ENCODE measurements at regions not wholly inside any gene's neighbourhood (a gene's known extent, or its start where the extent isn't known, plus 50 kb on each side); places are given as distances from the start of the nearest gene placed in this dataset.

DNA sequence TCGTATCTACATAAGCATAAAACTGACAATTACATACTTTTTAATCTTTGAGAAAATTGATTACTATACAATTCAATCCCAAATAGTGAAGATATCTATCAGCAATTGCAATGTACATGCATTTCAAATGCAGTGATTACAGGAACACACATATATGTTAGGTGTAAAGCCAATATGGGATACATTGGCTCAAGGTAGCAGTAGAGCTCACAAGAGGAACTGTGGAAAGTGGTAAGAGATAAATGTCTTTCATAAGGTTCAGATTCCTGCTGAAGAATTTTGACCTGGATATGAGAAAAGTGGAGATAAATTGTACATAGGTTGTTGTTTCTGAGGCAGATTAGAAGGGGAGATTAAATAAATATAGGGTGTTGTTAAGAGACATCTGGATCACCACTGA is 1280.5 kb downstream of the OTOL1 start:
- H3K4me1 Mint-ChIP-seq (ENCODE audit: low read depth): no peaks in the 10 kb centered on the region
- no peaks in the 10 kb centered on the region for H3K27me3 Mint-ChIP-seq
- H3K27ac Mint-ChIP-seq: no peak overlapping the region
- H3K36me3 Mint-ChIP-seq (ENCODE audit: low read depth): no peaks in the 10 kb centered on the region
- ChIA-PET CTCF (no interaction called here), POLR2A (no interaction called here)
- no peak for DNase-seq
- H3K9me3 Mint-ChIP-seq: peaks cover 2% of the 10 kb centered on the region
- intact Hi-C loops (cut with micrococcal nuclease): no loop called here
- TF ChIP-seq, protein P1, sequence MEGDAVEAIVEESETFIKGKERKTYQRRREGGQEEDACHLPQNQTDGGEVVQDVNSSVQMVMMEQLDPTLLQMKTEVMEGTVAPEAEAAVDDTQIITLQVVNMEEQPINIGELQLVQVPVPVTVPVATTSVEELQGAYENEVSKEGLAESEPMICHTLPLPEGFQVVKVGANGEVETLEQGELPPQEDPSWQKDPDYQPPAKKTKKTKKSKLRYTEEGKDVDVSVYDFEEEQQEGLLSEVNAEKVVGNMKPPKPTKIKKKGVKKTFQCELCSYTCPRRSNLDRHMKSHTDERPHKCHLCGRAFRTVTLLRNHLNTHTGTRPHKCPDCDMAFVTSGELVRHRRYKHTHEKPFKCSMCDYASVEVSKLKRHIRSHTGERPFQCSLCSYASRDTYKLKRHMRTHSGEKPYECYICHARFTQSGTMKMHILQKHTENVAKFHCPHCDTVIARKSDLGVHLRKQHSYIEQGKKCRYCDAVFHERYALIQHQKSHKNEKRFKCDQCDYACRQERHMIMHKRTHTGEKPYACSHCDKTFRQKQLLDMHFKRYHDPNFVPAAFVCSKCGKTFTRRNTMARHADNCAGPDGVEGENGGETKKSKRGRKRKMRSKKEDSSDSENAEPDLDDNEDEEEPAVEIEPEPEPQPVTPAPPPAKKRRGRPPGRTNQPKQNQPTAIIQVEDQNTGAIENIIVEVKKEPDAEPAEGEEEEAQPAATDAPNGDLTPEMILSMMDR (IDR thresholded peaks at IDR 0.05): no peak
- no peak for ATAC-seq
- no peak overlapping the region for H3K4me3 Mint-ChIP-seq

DNA sequence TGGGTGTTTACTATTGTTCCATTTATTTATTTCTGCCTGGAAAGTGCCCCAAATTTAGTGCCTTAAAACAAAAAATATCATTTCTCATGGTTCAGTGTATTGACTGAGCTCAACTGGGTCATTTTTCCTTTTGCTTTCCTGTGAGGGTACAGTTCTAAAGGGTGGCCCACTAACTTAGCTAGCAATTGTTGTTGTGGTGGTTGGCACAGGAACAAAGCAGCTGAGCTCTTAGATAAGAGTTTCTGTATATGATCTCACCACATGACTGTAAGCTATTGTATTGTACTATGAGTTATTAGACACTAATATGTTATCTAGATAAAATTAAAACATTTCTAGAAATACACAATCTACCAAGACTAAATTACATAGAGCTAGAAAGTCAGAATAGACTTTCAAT is 1283.7 kb downstream of the OTOL1 start:
- Mint-ChIP-seq H3K36me3 (ENCODE audit: low read depth) (no peaks in the 10 kb centered on the region), H3K9me3 (peaks cover 1% of the 10 kb centered on the region), H3K27me3 (no peaks in the 10 kb centered on the region), H3K4me1 (ENCODE audit: low read depth) (no peaks in the 10 kb centered on the region), H3K27ac (no peak overlapping the region), H3K4me3 (no peak overlapping the region)
- intact Hi-C loops (cut with micrococcal nuclease): no loop called here
- POLR2A ChIA-PET: no interaction called here
- CTCF ChIA-PET: no interaction called here
- TF ChIP-seq, protein P1 (IDR thresholded peaks at IDR 0.05): no peak
- ATAC-seq: no peak
- no peak for DNase-seq

DNA sequence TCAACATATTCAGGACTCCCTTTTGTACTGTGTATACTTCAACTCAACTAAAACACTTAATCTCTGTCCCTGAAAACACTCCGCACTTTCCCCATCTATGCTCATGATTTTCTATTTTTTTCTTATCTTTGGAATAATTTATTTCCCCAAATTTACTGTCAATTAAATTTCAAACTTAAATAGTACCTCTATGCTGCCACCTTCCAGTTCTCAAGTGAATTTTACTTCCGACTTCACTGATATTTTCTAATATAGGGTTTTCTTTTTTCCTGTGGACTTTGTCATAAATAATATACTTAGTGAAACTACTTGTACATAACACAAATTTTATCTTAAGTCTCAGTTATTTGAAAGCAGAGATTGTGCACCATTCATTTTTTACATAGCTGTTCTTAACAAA is 1303.3 kb downstream of the OTOL1 start:
- POLR2A ChIA-PET: no interaction called here
- H3K4me3 Mint-ChIP-seq: no peak overlapping the region
- TF ChIP-seq, protein P1 (IDR thresholded peaks at IDR 0.05): no peak
- H3K9me3 Mint-ChIP-seq: peaks cover 3% of the 10 kb centered on the region
- no peak for DNase-seq
- ATAC-seq: no peak
- no peaks in the 10 kb centered on the region for H3K36me3 Mint-ChIP-seq (ENCODE audit: low read depth)
- CTCF ChIA-PET: no interaction called here
- H3K27ac Mint-ChIP-seq: no peak overlapping the region
- H3K27me3 Mint-ChIP-seq: no peaks in the 10 kb centered on the region
- intact Hi-C loops (cut with micrococcal nuclease): no loop called here
- no peaks in the 10 kb centered on the region for H3K4me1 Mint-ChIP-seq (ENCODE audit: low read depth)

DNA sequence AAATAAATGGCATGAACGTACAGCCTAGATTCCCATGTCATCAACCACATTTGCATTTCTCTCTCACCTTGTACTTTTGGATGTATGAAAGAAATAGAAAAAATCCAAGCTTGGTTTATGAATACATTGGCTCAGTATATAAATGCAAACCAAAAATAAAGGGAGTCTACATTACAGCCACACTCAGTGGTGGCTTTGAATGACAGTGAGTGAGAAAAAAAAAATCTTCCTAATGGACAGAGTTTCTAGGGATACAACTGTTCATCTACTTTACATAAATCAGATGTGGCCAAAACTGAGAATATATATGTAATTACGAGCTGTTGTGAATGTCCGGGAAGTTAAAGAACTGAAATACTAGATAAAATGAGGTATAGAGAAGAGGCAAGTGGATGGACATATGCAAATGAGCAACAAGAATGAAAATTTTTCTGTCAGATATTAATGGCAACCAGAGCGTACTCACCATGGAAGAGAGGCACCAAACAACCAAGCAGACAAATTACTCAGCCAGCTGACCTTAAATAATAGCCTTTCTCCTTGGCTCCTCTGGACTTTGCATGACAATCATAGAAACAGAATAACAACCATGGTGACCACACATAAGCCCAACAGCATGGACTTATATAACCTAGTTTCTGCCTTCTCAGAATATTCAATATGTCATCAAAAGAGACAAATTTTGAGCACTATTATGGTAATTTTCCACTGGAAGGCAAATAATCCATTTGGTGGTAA is 1305.8 kb downstream of the OTOL1 start:
- H3K9me3 Mint-ChIP-seq: peaks cover 3% of the 10 kb centered on the region
- POLR2A ChIA-PET: no interaction called here
- H3K27ac Mint-ChIP-seq: no peak overlapping the region
- ATAC-seq: no peak
- CTCF ChIA-PET: no interaction called here
- TF ChIP-seq, protein P1 (IDR thresholded peaks at IDR 0.05): no peak
- H3K36me3 Mint-ChIP-seq (ENCODE audit: low read depth): no peaks in the 10 kb centered on the region
- intact Hi-C loops (cut with micrococcal nuclease): no loop called here
- no peaks in the 10 kb centered on the region for H3K4me1 Mint-ChIP-seq (ENCODE audit: low read depth)
- no peaks in the 10 kb centered on the region for H3K27me3 Mint-ChIP-seq
- no peak for DNase-seq
- H3K4me3 Mint-ChIP-seq: no peak overlapping the region

DNA sequence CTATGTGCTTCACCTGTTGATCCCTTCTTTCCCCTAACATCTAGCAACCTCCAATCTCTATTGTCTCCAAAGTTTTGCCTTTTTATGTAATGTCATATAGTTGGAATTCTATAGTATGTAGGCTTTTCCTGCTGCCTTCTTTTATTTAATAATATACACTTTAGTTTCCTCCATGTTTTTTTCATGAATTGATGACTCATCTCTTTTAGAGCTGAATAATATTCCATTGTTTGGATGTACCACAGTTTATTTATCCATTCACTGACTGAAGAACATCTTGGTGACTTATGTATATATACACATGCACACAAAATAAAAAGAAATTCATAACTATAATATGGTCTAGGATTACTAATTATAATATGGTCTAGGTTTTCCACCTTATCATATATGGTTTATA is 1314.2 kb downstream of the OTOL1 start:
- H3K27ac Mint-ChIP-seq: no peak overlapping the region
- no peak for DNase-seq
- no peaks in the 10 kb centered on the region for H3K27me3 Mint-ChIP-seq
- TF ChIP-seq, protein P1 (IDR thresholded peaks at IDR 0.05): no peak
- no peak overlapping the region for H3K4me3 Mint-ChIP-seq
- no peak for ATAC-seq
- no peaks in the 10 kb centered on the region for H3K9me3 Mint-ChIP-seq
- POLR2A ChIA-PET: no interaction called here
- intact Hi-C loops (cut with micrococcal nuclease): no loop called here
- no peaks in the 10 kb centered on the region for H3K4me1 Mint-ChIP-seq (ENCODE audit: low read depth)
- CTCF ChIA-PET: no interaction called here
- H3K36me3 Mint-ChIP-seq (ENCODE audit: low read depth): no peaks in the 10 kb centered on the region
